GM23248 (cell line): ENCODE measurements at regions not wholly inside any gene's neighbourhood (a gene's known extent, or its start where the extent isn't known, plus 50 kb on each side); places are given as distances from the start of the nearest gene placed in this dataset.

Experiments
- EZH2 ChIP-seq: fragments of 200-600 bp; sonication (generic); IDR thresholded peaks from 2 replicates; pipeline ENCODE4 v1.6.1; 2018; ENCODE audit warnings: antibody characterized with exemption, mild to moderate bottlenecking; ENCODE audit not compliant: insufficient read depth, poor library complexity, severe bottlenecking
- EZH2phosphoT487 ChIP-seq: fragments of 200-600 bp; sonication (generic); IDR thresholded peaks from 2 replicates; pipeline ENCODE4 v1.6.1; 2018; ENCODE audit warnings: antibody characterized with exemption, moderate library complexity, mild to moderate bottlenecking, low read depth; ENCODE audit not compliant: insufficient read depth

DNA sequence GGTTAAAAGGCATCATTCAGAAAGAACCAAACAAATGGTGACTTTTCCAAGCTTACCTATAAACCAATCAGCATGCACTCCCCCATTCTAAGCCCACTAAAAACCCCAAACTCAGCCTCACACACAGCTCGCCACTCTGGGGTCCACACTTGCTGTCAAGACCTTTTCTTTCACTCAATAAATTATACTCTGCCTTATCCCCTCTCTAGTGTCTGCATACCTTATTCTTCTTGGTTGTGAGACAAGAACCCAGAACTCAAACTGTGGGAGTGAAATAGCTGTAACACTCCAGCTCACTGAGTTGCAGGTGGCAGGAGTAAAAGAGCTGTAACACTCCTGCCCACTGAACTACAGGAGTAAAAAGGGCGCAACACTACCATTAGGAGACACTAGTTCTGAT, 559.0 kb downstream of the TBC1D4 start:
- TF ChIP-seq EZH2 (no peak), EZH2phosphoT487 (no peak)
